K562 (cell line): ENCODE measurements at regions not wholly inside any gene's neighbourhood (a gene's known extent, or its start where the extent isn't known, plus 50 kb on each side); places are given as distances from the start of the nearest gene placed in this dataset.

ENCODE experiments used
- ATAC-seq: fragments of 200-7000 bp; cut with Tn5 transposase; 3 replicates; pipeline ENCODE4 v1.9.1; 2020; ENCODE audit warnings: moderate library complexity
- BruUV-seq: library from RNA; stranded (reverse); fragments of 400-500 nt; replicated peaks from 2 replicates; lab custom pipeline; 2021; lab: Mats Ljungman, UMichigan
- CTCF ChIA-PET: fragments of 300-600 bp; formaldehyde crosslinking; extraction: SDS; loops from one replicate; lab custom pipeline; 2021; ENCODE audit warnings: low intra/inter-chr PET ratio; lab: Yijun Ruan, JAX
- POLR2A ChIA-PET: fragments of 300-600, 350-650 bp; sonication (Branson Sonifier 250); formaldehyde crosslinking; extraction: SDS; loops from one replicate; lab custom pipeline; 2021; ENCODE audit warnings: antibody characterized with exemption, inconsistent platforms; lab: Yijun Ruan, JAX
- DNase-seq, 4 experiments: peaks; one replicate each; pipeline versions ENCODE4 v3.0.0 to v3.0.0-alpha.2; 2011 to 2018; ENCODE audit warnings: low spot score in 3 of 4, mixed read lengths in 3 of 4; ENCODE audit errors: extremely low read depth in 1 of 4
- FAIRE-seq: peaks from 2 replicates; lab custom pipeline; 2011; peaks lifted over from hg19 to GRCh38; lab: Jason Lieb, UNC
- H2AFZ ChIP-seq: 2 replicates; pipeline ENCODE4 v1.6.0; 2011; ENCODE audit warnings: low read depth, low read length, control low read depth, inconsistent platforms
- H3K27ac ChIP-seq: fragments of 200-600 bp; 3 replicates; pipeline ENCODE4 v1.8.0; 2011; ENCODE audit warnings: low read depth, mild to moderate bottlenecking, control low read depth, inconsistent platforms, low read length, moderate library complexity, mixed read lengths; ENCODE audit errors: extremely low read depth
- H3K27me3 ChIP-seq, 2 experiments: fragments of 300-600 bp in 1 of 2; 2 replicates in 1 of 2; 3 replicates in 1 of 2; pipeline versions ENCODE4 v1.6.0 to v1.8.0; 2011; ENCODE audit warnings: inconsistent platforms in 2 of 2, low read length in 2 of 2, mild to moderate bottlenecking in 1 of 2, mixed read lengths in 1 of 2, moderate library complexity in 1 of 2; ENCODE audit not compliant: control insufficient read depth in 2 of 2, insufficient read depth in 2 of 2
- H3K36me3 ChIP-seq: fragments of 300-600 bp; 3 replicates; pipeline ENCODE4 v1.8.0; 2011; ENCODE audit warnings: mild to moderate bottlenecking, low read length, inconsistent platforms; ENCODE audit not compliant: control insufficient read depth, insufficient read depth
- H3K4me1 ChIP-seq, 2 experiments: fragments of 200-600 bp in 1 of 2; replicated peaks in 1 of 2; 2 replicates in 1 of 2; 3 replicates in 1 of 2; pipeline versions ENCODE4 v1.5.1 to v1.8.0; 2011; ENCODE audit warnings: inconsistent platforms in 2 of 2, low read length in 2 of 2, mild to moderate bottlenecking in 1 of 2, mixed read lengths in 1 of 2, moderate library complexity in 1 of 2; ENCODE audit not compliant: control insufficient read depth in 2 of 2, insufficient read depth in 2 of 2
- H3K4me2 ChIP-seq: 2 replicates; pipeline ENCODE4 v1.6.1; 2011; ENCODE audit warnings: low read length, control low read depth, inconsistent platforms, mixed read lengths; ENCODE audit not compliant: insufficient read depth
- H3K4me3 ChIP-seq: fragments of 200-600 bp; sonication (generic), shearing (Covaris generic); 2 replicates; pipeline ENCODE4 v1.5.1; 2016; ENCODE audit warnings: control low read depth, inconsistent platforms
- H3K79me2 ChIP-seq: fragments of 200-600 bp; 3 replicates; pipeline ENCODE4 v1.8.0; 2011; ENCODE audit warnings: low read length, inconsistent platforms; ENCODE audit not compliant: control insufficient read depth, insufficient read depth
- H3K9ac ChIP-seq, 2 experiments: 2 replicates each; pipeline versions ENCODE4 v1.6.0 to v1.6.1; 2011; ENCODE audit warnings: low read depth in 2 of 2, low read length in 2 of 2, control low read depth in 1 of 2, inconsistent platforms in 1 of 2, mild to moderate bottlenecking in 1 of 2, mixed read lengths in 1 of 2; ENCODE audit not compliant: insufficient read depth in 1 of 2
- H3K9me1 ChIP-seq: one replicate; pipeline ENCODE4 v1.6.0; 2011; ENCODE audit warnings: inconsistent platforms, mild to moderate bottlenecking, low read length, moderate library complexity; ENCODE audit not compliant: control insufficient read depth, insufficient read depth
- H3K9me3 ChIP-seq: replicated peaks from 2 replicates; pipeline ENCODE4 v1.5.1; 2011; ENCODE audit warnings: low read depth, low read length, inconsistent platforms; ENCODE audit not compliant: control insufficient read depth, insufficient read depth
- H4K20me1 ChIP-seq: replicated peaks from 2 replicates; pipeline ENCODE4 v1.6.1; 2011; ENCODE audit warnings: low read length, inconsistent platforms, mixed read lengths; ENCODE audit not compliant: control insufficient read depth, insufficient read depth
- CBX3 ChIP-seq, 2 experiments: IDR thresholded peaks; 1 replicate in 1 of 2; 2 replicates in 1 of 2; pipeline ENCODE4 v1.6.1; 2012; ENCODE audit warnings: inconsistent platforms in 2 of 2, low read length in 2 of 2, borderline replicate concordance in 1 of 2, control low read depth in 1 of 2
- EWSR1 ChIP-seq: fragments of 450-650 bp; IDR thresholded peaks from 2 replicates; pipeline ENCODE4 v1.6.1; 2018; ENCODE audit warnings: borderline replicate concordance, mild to moderate bottlenecking, low read depth, moderate library complexity; ENCODE audit not compliant: partially characterized antibody
- GTF2E2 ChIP-seq: fragments of 200-800 bp; sonication (Bioruptor generic); IDR thresholded peaks from 2 replicates; pipeline ENCODE4 v1.6.1; 2016; ENCODE audit warnings: missing genetic modification characterization, missing compliant biosample characterization
- KDM4B ChIP-seq, 2 experiments: fragments of 450-650 bp in 1 of 2; sonication (generic) in 1 of 2; IDR thresholded peaks; 2 replicates each; pipeline ENCODE4 v1.6.1; 2016 to 2017; ENCODE audit warnings: borderline replicate concordance in 2 of 2, antibody characterized with exemption in 1 of 2, low read depth in 1 of 2, mild to moderate bottlenecking in 1 of 2
- MCM7 ChIP-seq, 2 experiments: fragments of 450-650 bp; IDR thresholded peaks; 2 replicates each; pipeline ENCODE4 v1.6.1; 2016 to 2018
- POLR2B ChIP-seq: fragments of 450-650 bp; IDR thresholded peaks from 2 replicates; pipeline ENCODE4 v1.6.1; 2018; ENCODE audit warnings: low read depth; ENCODE audit not compliant: partially characterized antibody
- SUPT5H ChIP-seq: fragments of 450-650 bp; IDR thresholded peaks from 2 replicates; pipeline ENCODE4 v1.6.1; 2016
- WGBS: fragments of 100-300 bp; shearing (Covaris generic); methylation state at CpG from one replicate; pipeline ENCODE4 v1.1.6; 2016; ENCODE audit warnings: low coverage, mixed read lengths; ENCODE audit not compliant: insufficient coverage; ENCODE audit errors: missing lambda C conversion rate; 5-methylcytosine and 5-hydroxymethylcytosine counted together
- in situ Hi-C: fragments of 300-500 bp; cut with MboI; formaldehyde crosslinking; loops from 4 replicates; pipeline ENCODE4 v1.15.0; 2018; ENCODE audit warnings: inconsistent platforms, mixed read lengths
- intact Hi-C: fragments of 100-400 bp; cut with micrococcal nuclease; formaldehyde crosslinking; loops from 2 replicates; pipeline ENCODE4 v1.14.2; 2022
- TF ChIP-seq, protein P1 (sequence below), 3 experiments: fragments of 200-800 bp in 1 of 3; fragments of 250-450 bp in 1 of 3; fragments of 450-650 bp in 1 of 3; sonication (Bioruptor Pico) in 1 of 3; sonication (Bioruptor generic) in 1 of 3; formaldehyde crosslinking in 1 of 3; IDR thresholded peaks; 2 replicates each; pipeline versions ENCODE4 v1.6.1 to v1.8.0; 2016 to 2022; ENCODE audit warnings: mild to moderate bottlenecking in 2 of 3, missing genetic modification characterization in 2 of 3, missing compliant biosample characterization in 1 of 3, moderate library complexity in 1 of 3
- TF ChIP-seq, protein P2 (sequence below), 2 experiments: fragments of 450-650 bp in 1 of 2; IDR thresholded peaks; 2 replicates each; pipeline ENCODE4 v1.6.1; 2011 to 2017; ENCODE audit warnings: low read depth in 2 of 2, antibody characterized with exemption in 1 of 2, borderline replicate concordance in 1 of 2, low read length in 1 of 2, mild to moderate bottlenecking in 1 of 2, mixed read lengths in 1 of 2; ENCODE audit not compliant: control insufficient read depth in 1 of 2

- no peak for DNase-seq
- in situ Hi-C loops = no loop called here
- H3K9me3 ChIP-seq = no peaks in the 10 kb centered on the region
- no peak overlapping the region for H3K9ac ChIP-seq
- 93% methylated on average over 11 of the region's 11 CpGs for WGBS
- TF ChIP-seq, protein P1, sequence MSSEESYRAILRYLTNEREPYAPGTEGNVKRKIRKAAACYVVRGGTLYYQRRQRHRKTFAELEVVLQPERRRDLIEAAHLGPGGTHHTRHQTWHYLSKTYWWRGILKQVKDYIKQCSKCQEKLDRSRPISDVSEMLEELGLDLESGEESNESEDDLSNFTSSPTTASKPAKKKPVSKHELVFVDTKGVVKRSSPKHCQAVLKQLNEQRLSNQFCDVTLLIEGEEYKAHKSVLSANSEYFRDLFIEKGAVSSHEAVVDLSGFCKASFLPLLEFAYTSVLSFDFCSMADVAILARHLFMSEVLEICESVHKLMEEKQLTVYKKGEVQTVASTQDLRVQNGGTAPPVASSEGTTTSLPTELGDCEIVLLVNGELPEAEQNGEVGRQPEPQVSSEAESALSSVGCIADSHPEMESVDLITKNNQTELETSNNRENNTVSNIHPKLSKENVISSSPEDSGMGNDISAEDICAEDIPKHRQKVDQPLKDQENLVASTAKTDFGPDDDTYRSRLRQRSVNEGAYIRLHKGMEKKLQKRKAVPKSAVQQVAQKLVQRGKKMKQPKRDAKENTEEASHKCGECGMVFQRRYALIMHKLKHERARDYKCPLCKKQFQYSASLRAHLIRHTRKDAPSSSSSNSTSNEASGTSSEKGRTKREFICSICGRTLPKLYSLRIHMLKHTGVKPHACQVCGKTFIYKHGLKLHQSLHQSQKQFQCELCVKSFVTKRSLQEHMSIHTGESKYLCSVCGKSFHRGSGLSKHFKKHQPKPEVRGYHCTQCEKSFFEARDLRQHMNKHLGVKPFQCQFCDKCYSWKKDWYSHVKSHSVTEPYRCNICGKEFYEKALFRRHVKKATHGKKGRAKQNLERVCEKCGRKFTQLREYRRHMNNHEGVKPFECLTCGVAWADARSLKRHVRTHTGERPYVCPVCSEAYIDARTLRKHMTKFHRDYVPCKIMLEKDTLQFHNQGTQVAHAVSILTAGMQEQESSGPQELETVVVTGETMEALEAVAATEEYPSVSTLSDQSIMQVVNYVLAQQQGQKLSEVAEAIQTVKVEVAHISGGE (CRISPR knock-in tag; IDR thresholded peaks at IDR 0.05) = peak in 1 of 3 experiments; percentile 96; a peak in 2 of 6 replicates
- TF ChIP-seq EWSR1 (peak; percentile 16), MCM7 (IDR thresholded peaks at IDR 0.05) (no peak), GTF2E2 (no peak), CBX3 (IDR thresholded peaks at IDR 0.05; ENCODE audit: borderline replicate concordance in 1 of 2, low read length in 2 of 2) (no peak), POLR2B (no peak), SUPT5H (no peak), KDM4B (IDR thresholded peaks at IDR 0.05; ENCODE audit: borderline replicate concordance in 2 of 2, low read depth in 1 of 2) (no peak)
- TF ChIP-seq, protein P2, sequence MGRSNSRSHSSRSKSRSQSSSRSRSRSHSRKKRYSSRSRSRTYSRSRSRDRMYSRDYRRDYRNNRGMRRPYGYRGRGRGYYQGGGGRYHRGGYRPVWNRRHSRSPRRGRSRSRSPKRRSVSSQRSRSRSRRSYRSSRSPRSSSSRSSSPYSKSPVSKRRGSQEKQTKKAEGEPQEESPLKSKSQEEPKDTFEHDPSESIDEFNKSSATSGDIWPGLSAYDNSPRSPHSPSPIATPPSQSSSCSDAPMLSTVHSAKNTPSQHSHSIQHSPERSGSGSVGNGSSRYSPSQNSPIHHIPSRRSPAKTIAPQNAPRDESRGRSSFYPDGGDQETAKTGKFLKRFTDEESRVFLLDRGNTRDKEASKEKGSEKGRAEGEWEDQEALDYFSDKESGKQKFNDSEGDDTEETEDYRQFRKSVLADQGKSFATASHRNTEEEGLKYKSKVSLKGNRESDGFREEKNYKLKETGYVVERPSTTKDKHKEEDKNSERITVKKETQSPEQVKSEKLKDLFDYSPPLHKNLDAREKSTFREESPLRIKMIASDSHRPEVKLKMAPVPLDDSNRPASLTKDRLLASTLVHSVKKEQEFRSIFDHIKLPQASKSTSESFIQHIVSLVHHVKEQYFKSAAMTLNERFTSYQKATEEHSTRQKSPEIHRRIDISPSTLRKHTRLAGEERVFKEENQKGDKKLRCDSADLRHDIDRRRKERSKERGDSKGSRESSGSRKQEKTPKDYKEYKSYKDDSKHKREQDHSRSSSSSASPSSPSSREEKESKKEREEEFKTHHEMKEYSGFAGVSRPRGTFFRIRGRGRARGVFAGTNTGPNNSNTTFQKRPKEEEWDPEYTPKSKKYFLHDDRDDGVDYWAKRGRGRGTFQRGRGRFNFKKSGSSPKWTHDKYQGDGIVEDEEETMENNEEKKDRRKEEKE (IDR thresholded peaks at IDR 0.05; ENCODE audit: borderline replicate concordance in 1 of 2, control insufficient read depth in 1 of 2, low read depth in 2 of 2, low read length in 1 of 2) = 0 out of 4 replicates have a peak, but pooled peaks of 1 of the 2 experiments have one; percentile 13
- TF ChIP-seq, all 486 proteins: peak for 3
- H2AFZ ChIP-seq = no peak overlapping the region
- intact Hi-C loops = no loop called here
- no peak overlapping the region for H3K4me2 ChIP-seq
- CTCF ChIA-PET = no interaction called here
- no peaks in the 10 kb centered on the region for H4K20me1 ChIP-seq
- no peaks in the 10 kb centered on the region for H3K27me3 ChIP-seq
- FAIRE-seq = no peak
- POLR2A ChIA-PET = no interaction called here
- no peaks in the 10 kb centered on the region for H3K79me2 ChIP-seq
- H3K9me1 ChIP-seq = peaks cover under 1% of the 10 kb centered on the region
- H3K27ac ChIP-seq = no peak overlapping the region
- no peak overlapping the region for H3K4me3 ChIP-seq
- H3K36me3 ChIP-seq = no peaks in the 10 kb centered on the region
- BruUV-seq = no TSS peak
- H3K4me1 ChIP-seq = peaks cover 0 to 4% of the 10 kb centered on the region in 2 experiments; a peak in 2 of 5 replicates
- ATAC-seq = no peak
These were observed 131.9 kb upstream of the ZNF217 start for GRCh38 chr20:53725575-53725970.
